CD14-positive monocyte (primary cell): ENCODE measurements at regions not wholly inside any gene's neighbourhood (a gene's known extent, or its start where the extent isn't known, plus 50 kb on each side); places are given as distances from the start of the nearest gene placed in this dataset.

Experiments used
- DNase-seq, 3 donors: peaks; one replicate each; pipeline ENCODE4 v3.0.0-alpha.2; 2011 to 2022
- H2AFZ ChIP-seq: 2 replicates; pipeline ENCODE4 v1.6.0; 2012; ENCODE audit warnings: mild to moderate bottlenecking, low read depth, low read length, inconsistent platforms; ENCODE audit not compliant: insufficient read depth, poor library complexity, severe bottlenecking
- H3K27ac ChIP-seq, 2 donors: 1 replicate in 1 of 2; 2 replicates in 1 of 2; pipeline ENCODE4 v1.5.1; 2012 to 2013; ENCODE audit warnings: low read length in 2 of 2, control low read depth in 1 of 2, inconsistent platforms in 1 of 2, low read depth in 1 of 2, mild to moderate bottlenecking in 1 of 2
- H3K27me3 ChIP-seq, 2 donors: one replicate each; pipeline versions ENCODE4 v1.6.0 to v1.6.1; 2011 to 2013; ENCODE audit warnings: low read length in 2 of 2; ENCODE audit not compliant: control insufficient read depth in 2 of 2, insufficient read depth in 2 of 2
- H3K36me3 ChIP-seq, 2 donors: replicated peaks in 1 of 2; 1 replicate in 1 of 2; 2 replicates in 1 of 2; pipeline versions ENCODE4 v1.5.1 to v1.6.1; 2012 to 2013; ENCODE audit warnings: low read length in 2 of 2, control low read depth in 1 of 2, inconsistent platforms in 1 of 2, mild to moderate bottlenecking in 1 of 2; ENCODE audit not compliant: insufficient read depth in 2 of 2, control insufficient read depth in 1 of 2
- H3K4me1 ChIP-seq, 2 donors: 1 replicate in 1 of 2; 2 replicates in 1 of 2; pipeline versions ENCODE4 v1.5.1 to v1.6.1; 2012 to 2013; ENCODE audit warnings: low read length in 2 of 2, control low read depth in 1 of 2, inconsistent platforms in 1 of 2, mild to moderate bottlenecking in 1 of 2, moderate library complexity in 1 of 2; ENCODE audit not compliant: insufficient read depth in 2 of 2, control insufficient read depth in 1 of 2
- H3K4me2 ChIP-seq: replicated peaks from 2 replicates; pipeline ENCODE3; 2012; ENCODE audit warnings: low read length, moderate library complexity, mild to moderate bottlenecking; ENCODE audit not compliant: poor library complexity, severe bottlenecking; ENCODE audit errors: extremely low read depth
- H3K4me3 ChIP-seq, 3 experiments: fragments of 200-600 bp in 1 of 3; sonication (generic) in 1 of 3; replicated peaks in 1 of 3; 1 replicate in 2 of 3; 2 replicates in 1 of 3; pipeline ENCODE4 v1.5.1; 2011 to 2013; ENCODE audit warnings: low read length in 3 of 3, mild to moderate bottlenecking in 3 of 3, control low read depth in 2 of 3, low read depth in 2 of 3, inconsistent platforms in 1 of 3, moderate library complexity in 1 of 3
- H3K79me2 ChIP-seq: 2 replicates; pipeline ENCODE4 v1.6.0; 2012; ENCODE audit warnings: mild to moderate bottlenecking, control low read depth, inconsistent platforms, low read length, moderate library complexity; ENCODE audit not compliant: insufficient read depth
- H3K9ac ChIP-seq: 2 replicates; pipeline ENCODE4 v1.6.0; 2017; ENCODE audit warnings: low read length, mild to moderate bottlenecking; ENCODE audit not compliant: insufficient read depth, poor library complexity, severe bottlenecking
- H3K9me3 ChIP-seq, 2 donors: replicated peaks in 1 of 2; 1 replicate in 1 of 2; 2 replicates in 1 of 2; pipeline versions ENCODE4 v1.5.1 to v1.6.1; 2012 to 2013; ENCODE audit warnings: low read length in 2 of 2, control low read depth in 1 of 2; ENCODE audit not compliant: control insufficient read depth in 1 of 2, insufficient read depth in 1 of 2
- H4K20me1 ChIP-seq: 2 replicates; pipeline ENCODE4 v1.6.0; 2012; ENCODE audit warnings: mild to moderate bottlenecking, low read length, control low read depth, moderate library complexity; ENCODE audit not compliant: insufficient read depth
- H3K27ac Mint-ChIP-seq, 7 donors: one replicate each; pipeline ENCODE4 v1.8.0; 2020; ENCODE audit warnings: mild to moderate bottlenecking in 7 of 7, mixed read lengths in 7 of 7, moderate library complexity in 6 of 7, inconsistent platforms in 2 of 7
- H3K27me3 Mint-ChIP-seq, 3 donors: one replicate each; pipeline ENCODE4 v1.8.0; 2021 to 2022; ENCODE audit warnings: low read depth in 3 of 3, mild to moderate bottlenecking in 3 of 3, mixed read lengths in 3 of 3, moderate library complexity in 3 of 3, inconsistent platforms in 1 of 3
- H3K36me3 Mint-ChIP-seq, 2 donors: one replicate each; pipeline ENCODE4 v1.8.0; 2020; ENCODE audit warnings: mixed read lengths in 2 of 2, inconsistent platforms in 1 of 2, mild to moderate bottlenecking in 1 of 2
- H3K4me1 Mint-ChIP-seq: one replicate; pipeline ENCODE4 v1.8.0; 2020; ENCODE audit warnings: mild to moderate bottlenecking, mixed read lengths
- H3K4me3 Mint-ChIP-seq, 2 donors: one replicate each; pipeline ENCODE4 v1.8.0; 2020; ENCODE audit warnings: mild to moderate bottlenecking in 2 of 2, mixed read lengths in 2 of 2, moderate library complexity in 1 of 2
- H3K9me3 Mint-ChIP-seq, 7 donors: one replicate each; pipeline ENCODE4 v1.8.0; 2020 to 2022; ENCODE audit warnings: mixed read lengths in 7 of 7, mild to moderate bottlenecking in 6 of 7, moderate library complexity in 6 of 7, inconsistent platforms in 2 of 7
- WGBS: methylation state at CpG from one replicate; pipeline ENCODE4 v1.1.5; 2013; ENCODE audit warnings: missing lambda C conversion rate; ENCODE audit not compliant: insufficient coverage; 5-methylcytosine and 5-hydroxymethylcytosine counted together
- intact Hi-C, 2 donors: fragments of 100-400 bp; cut with micrococcal nuclease; formaldehyde crosslinking; loops; one replicate each; pipeline versions ENCODE4 v1.15.0 to v1.15.1; 2023
- TF ChIP-seq, protein P1 (sequence below): fragments of 200-600 bp; IDR thresholded peaks from one replicate; pipeline ENCODE4 v1.8.0; 2022; ENCODE audit warnings: antibody characterized with exemption, mild to moderate bottlenecking

DNA sequence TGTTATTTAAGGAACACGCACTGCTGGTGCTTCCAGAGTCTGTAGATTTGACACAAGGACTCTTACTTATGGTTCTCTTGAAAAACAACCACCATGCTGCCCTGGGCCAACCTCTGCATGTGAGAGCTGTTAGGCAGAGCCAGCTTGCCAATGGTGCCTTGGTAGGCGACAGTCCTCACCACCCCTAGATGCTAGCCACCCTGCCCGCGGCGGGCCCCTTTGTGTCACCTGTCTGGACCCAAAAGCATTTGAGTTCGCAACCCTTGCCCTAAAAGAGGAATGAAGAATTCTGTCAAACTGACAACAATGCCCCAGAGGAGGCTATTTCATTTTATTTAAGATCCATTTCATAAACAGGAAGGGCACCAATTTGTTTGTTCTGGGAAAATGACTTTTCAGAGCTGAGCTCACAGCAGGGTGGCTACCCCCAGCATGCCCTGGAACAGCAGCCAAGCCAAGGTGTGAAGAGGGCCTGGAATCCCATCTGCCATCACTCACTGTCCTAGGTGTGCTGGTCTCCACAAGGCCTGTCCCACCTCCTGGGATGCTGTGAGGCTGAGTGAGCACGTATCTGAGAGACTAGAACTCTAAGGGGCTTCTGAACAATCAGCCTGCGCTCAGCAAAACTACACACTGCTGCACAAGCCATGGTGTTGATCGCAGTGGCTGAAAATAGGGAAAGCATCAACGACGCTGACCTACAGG lies 63.8 kb upstream of the FZD10 start:
- H3K27ac ChIP-seq, result no peak overlapping the region
- H3K4me1 Mint-ChIP-seq, result no peaks in the 10 kb centered on the region
- TF ChIP-seq, protein P1, sequence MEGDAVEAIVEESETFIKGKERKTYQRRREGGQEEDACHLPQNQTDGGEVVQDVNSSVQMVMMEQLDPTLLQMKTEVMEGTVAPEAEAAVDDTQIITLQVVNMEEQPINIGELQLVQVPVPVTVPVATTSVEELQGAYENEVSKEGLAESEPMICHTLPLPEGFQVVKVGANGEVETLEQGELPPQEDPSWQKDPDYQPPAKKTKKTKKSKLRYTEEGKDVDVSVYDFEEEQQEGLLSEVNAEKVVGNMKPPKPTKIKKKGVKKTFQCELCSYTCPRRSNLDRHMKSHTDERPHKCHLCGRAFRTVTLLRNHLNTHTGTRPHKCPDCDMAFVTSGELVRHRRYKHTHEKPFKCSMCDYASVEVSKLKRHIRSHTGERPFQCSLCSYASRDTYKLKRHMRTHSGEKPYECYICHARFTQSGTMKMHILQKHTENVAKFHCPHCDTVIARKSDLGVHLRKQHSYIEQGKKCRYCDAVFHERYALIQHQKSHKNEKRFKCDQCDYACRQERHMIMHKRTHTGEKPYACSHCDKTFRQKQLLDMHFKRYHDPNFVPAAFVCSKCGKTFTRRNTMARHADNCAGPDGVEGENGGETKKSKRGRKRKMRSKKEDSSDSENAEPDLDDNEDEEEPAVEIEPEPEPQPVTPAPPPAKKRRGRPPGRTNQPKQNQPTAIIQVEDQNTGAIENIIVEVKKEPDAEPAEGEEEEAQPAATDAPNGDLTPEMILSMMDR, result no peak
- intact Hi-C loops, result no loop called here
- no peaks in the 10 kb centered on the region for H3K79me2 ChIP-seq
- H3K9me3 Mint-ChIP-seq, result peaks cover 0 to 8% (median 0%) of the 10 kb centered on the region in 7 donors
- no peak overlapping the region for H3K4me2 ChIP-seq
- H3K9ac ChIP-seq, result no peak overlapping the region
- H3K4me1 ChIP-seq, result no peaks in the 10 kb centered on the region
- H3K27me3 ChIP-seq, result no peaks in the 10 kb centered on the region
- no peaks in the 10 kb centered on the region for H3K36me3 ChIP-seq
- no peak overlapping the region for H3K4me3 Mint-ChIP-seq
- no peak overlapping the region for H2AFZ ChIP-seq
- no peak overlapping the region for H3K27ac Mint-ChIP-seq
- H4K20me1 ChIP-seq, result no peaks in the 10 kb centered on the region
- no peaks in the 10 kb centered on the region for H3K36me3 Mint-ChIP-seq
- H3K4me3 ChIP-seq, result no peak overlapping the region
- no peak for DNase-seq
- no peaks in the 10 kb centered on the region for H3K9me3 ChIP-seq
- H3K27me3 Mint-ChIP-seq, result peaks cover 1 to 3% (median 2%) of the 10 kb centered on the region in 3 donors
- WGBS, result 96% methylated on average over 7 of the region's 11 CpGs

DNA sequence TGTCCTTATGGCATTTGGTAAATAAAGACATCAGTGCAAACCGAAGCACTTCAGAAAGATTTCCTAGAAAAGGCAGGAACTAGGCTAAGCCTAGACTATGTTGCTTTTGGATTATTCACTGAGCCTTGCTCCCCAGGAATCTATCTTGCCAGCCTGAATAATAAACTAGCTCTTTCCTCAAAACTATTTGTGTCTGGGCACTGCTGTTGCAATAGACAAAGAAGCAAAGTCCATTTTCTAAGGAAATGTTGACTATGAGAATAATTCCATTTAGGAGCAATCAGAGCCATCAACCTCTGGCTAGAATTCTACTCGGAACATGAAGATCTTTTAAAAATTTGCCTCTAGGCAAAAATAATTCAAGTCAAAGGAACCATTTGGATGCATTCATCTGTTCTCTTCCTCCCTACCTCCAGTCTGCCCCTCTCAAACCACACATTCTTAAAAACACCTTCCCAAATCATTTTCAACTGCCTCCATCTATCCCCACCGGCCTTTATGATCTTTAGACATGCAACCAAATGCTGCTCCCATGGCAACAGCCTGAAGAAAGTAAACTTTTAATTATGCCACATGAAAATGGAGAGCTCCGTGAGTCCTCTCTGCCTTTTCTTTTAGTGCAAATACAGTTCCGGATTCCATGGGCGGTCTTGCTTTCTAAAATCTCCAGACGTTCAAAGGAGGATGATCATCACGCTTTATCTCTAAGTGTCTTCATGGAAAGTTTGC lies 61.5 kb upstream of the FZD10 start:
- WGBS, result 83% methylated on average over 8 of the region's 8 CpGs
- Mint-ChIP-seq H3K36me3 (no peaks in the 10 kb centered on the region), H3K4me1 (no peaks in the 10 kb centered on the region), H3K27me3 (peaks cover 2 to 14% (median 9%) of the 10 kb centered on the region in 3 donors), H3K4me3 (no peak overlapping the region), H3K27ac (no peak overlapping the region), H3K9me3 (peaks cover 0 to 9% (median 2%) of the 10 kb centered on the region in 7 donors)
- TF ChIP-seq, protein P1, result no peak
- H3K4me3 ChIP-seq, result no peak overlapping the region
- H3K9ac ChIP-seq, result no peak overlapping the region
- H3K4me1 ChIP-seq, result no peaks in the 10 kb centered on the region
- H3K36me3 ChIP-seq, result no peaks in the 10 kb centered on the region
- H3K79me2 ChIP-seq, result no peaks in the 10 kb centered on the region
- no peak overlapping the region for H3K27ac ChIP-seq
- intact Hi-C loops, result no loop called here
- no peaks in the 10 kb centered on the region for H3K9me3 ChIP-seq
- DNase-seq, result no peak
- peaks cover 0 to 3% of the 10 kb centered on the region in 2 donors for H3K27me3 ChIP-seq
- H4K20me1 ChIP-seq, result no peaks in the 10 kb centered on the region
- no peak overlapping the region for H2AFZ ChIP-seq
- H3K4me2 ChIP-seq, result no peak overlapping the region
